HG02970 (cell line): ENCODE measurements at regions not wholly inside any gene's neighbourhood (a gene's known extent, or its start where the extent isn't known, plus 50 kb on each side); places are given as distances from the start of the nearest gene placed in this dataset.
"Not testable (repeated sequence)": the region's sequence is repeated elsewhere in the genome, so short reads cannot be mapped to it uniquely, and the experiment has no call there.

ENCODE experiments used
- ATAC-seq: cut with Tn5 transposase; IDR thresholded peaks from one replicate; pipeline ENCODE4 v1.9.1; 2021; ENCODE audit warnings: mild to moderate bottlenecking, moderate library complexity, moderate number of reproducible peaks; ENCODE audit not compliant: unreplicated experiment, low FRiP score

- no peak for ATAC-seq
Measured at GRCh38 chr7:152905949-152906348, 146.4 kb downstream of the ACTR3B start.

- ATAC-seq: no peak
Measured at GRCh38 chr7:152907042-152907761, 147.7 kb downstream of the ACTR3B start.

GRCh38 chr7:152909280-152909679 is 149.7 kb downstream of the ACTR3B start:
- no peak for ATAC-seq

GRCh38 chr7:152909683-152910544 is 150.4 kb downstream of the ACTR3B start:
- no peak for ATAC-seq

- no peak for ATAC-seq
Measured at GRCh38 chr7:152910545-152911225, 151.1 kb downstream of the ACTR3B start.

GRCh38 chr7:152911226-152911560 is 151.6 kb downstream of the ACTR3B start:
- no peak for ATAC-seq

- ATAC-seq: no peak
Measured at GRCh38 chr7:152911922-152912321, 152.4 kb downstream of the ACTR3B start.

- no peak for ATAC-seq
Measured at GRCh38 chr7:152912511-152912910, 153.0 kb downstream of the ACTR3B start.

GRCh38 chr7:152913492-152913891 is 153.9 kb downstream of the ACTR3B start:
- no peak for ATAC-seq

GRCh38 chr7:152914014-152914844 is 154.7 kb downstream of the ACTR3B start:
- ATAC-seq: no peak

GRCh38 chr7:152914845-152915102 is 155.2 kb downstream of the ACTR3B start:
- not testable (repeated sequence) for ATAC-seq

- ATAC-seq: no peak
Measured at GRCh38 chr7:152922318-152923081, 162.9 kb downstream of the ACTR3B start.

- no peak for ATAC-seq
Measured at GRCh38 chr7:152923711-152924110, 164.2 kb downstream of the ACTR3B start.

GRCh38 chr7:152924238-152924637 is 164.7 kb downstream of the ACTR3B start:
- ATAC-seq: no peak

GRCh38 chr7:152924826-152925411 is 165.4 kb downstream of the ACTR3B start:
- ATAC-seq: no peak

GRCh38 chr7:152925412-152926147 is 166.0 kb downstream of the ACTR3B start:
- no peak for ATAC-seq

- ATAC-seq: no peak
Measured at GRCh38 chr7:152931633-152932032, 172.1 kb downstream of the ACTR3B start.

GRCh38 chr7:152937282-152937681 is 177.7 kb downstream of the ACTR3B start:
- no peak for ATAC-seq

- not testable (repeated sequence) for ATAC-seq
Measured at GRCh38 chr7:152946616-152947015, 187.1 kb downstream of the ACTR3B start.
